ENCODE measurements at regions not wholly inside any gene's neighbourhood (a gene's known extent, or its start where the extent isn't known, plus 50 kb on each side); places are given as distances from the start of the nearest gene placed in this dataset.

DNA sequence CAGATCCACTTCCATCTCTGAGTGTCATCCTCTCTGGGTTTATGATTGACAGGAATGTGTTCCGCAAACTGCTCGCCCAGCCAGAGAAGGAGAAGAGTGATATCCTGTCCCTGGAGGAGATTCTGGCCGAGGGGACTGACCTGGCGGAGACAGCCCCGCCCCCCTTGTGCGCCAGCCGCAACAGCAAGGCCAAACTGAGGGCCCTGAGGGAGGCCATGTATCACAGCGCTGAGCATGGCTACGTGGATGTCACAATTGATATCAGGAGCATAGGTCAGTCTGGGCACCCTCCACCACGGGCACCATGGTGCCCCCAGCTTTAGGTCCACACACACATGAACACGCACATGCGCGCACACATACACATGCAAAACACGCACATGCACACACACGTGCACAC lies 67.5 kb upstream of the PWP1 start (continued):
- TF ChIP-seq CHD7 (IDR thresholded peaks at IDR 0.05; ENCODE audit: insufficient replicate concordance, low read length) = no peak
- TF ChIP-seq TAF1 (IDR thresholded peaks at IDR 0.05; ENCODE audit: low read depth, low read length) = no peak

Measured in H1 (cell line).